Activated naive CD8-positive, alpha-beta T cell treated with anti-CD3 and anti-CD28 coated beads for 36 hours (primary cell): ENCODE measurements at regions not wholly inside any gene's neighbourhood (a gene's known extent, or its start where the extent isn't known, plus 50 kb on each side); places are given as distances from the start of the nearest gene placed in this dataset.

Experiments
- DNase-seq: peaks from one replicate; pipeline ENCODE4 v3.0.0; 2021
- H3K27ac Mint-ChIP-seq: one replicate; pipeline ENCODE4 v1.8.0; 2022; ENCODE audit warnings: mild to moderate bottlenecking, moderate library complexity, mixed read lengths
- H3K27me3 Mint-ChIP-seq: one replicate; pipeline ENCODE4 v1.8.0; 2022; ENCODE audit warnings: mild to moderate bottlenecking, mixed read lengths
- H3K36me3 Mint-ChIP-seq: one replicate; pipeline ENCODE4 v1.8.0; 2021; ENCODE audit warnings: mild to moderate bottlenecking, mixed read lengths
- H3K4me1 Mint-ChIP-seq: one replicate; pipeline ENCODE4 v1.8.0; 2021; ENCODE audit warnings: mixed read lengths
- H3K4me3 Mint-ChIP-seq: one replicate; pipeline ENCODE4 v1.8.0; 2022; ENCODE audit warnings: mild to moderate bottlenecking, moderate library complexity, mixed read lengths
- H3K9me3 Mint-ChIP-seq: one replicate; pipeline ENCODE4 v1.8.0; 2022; ENCODE audit warnings: mixed read lengths

- Mint-ChIP-seq H3K4me1 (peaks cover 14% of the 10 kb centered on the region), H3K36me3 (no peaks in the 10 kb centered on the region), H3K27me3 (no peaks in the 10 kb centered on the region), H3K4me3 (no peak overlapping the region), H3K9me3 (no peaks in the 10 kb centered on the region), H3K27ac (no peak overlapping the region)
- DNase-seq, result no peak
Observed at GRCh38 chr9:129275626-129276247, 97.7 kb upstream of the IER5L start.

- Mint-ChIP-seq H3K27ac (no peak overlapping the region), H3K4me3 (no peak overlapping the region), H3K4me1 (peaks cover 24% of the 10 kb centered on the region), H3K9me3 (no peaks in the 10 kb centered on the region), H3K36me3 (no peaks in the 10 kb centered on the region), H3K27me3 (no peaks in the 10 kb centered on the region)
- DNase-seq, result no peak
Observed at GRCh38 chr9:129273941-129274684, 96.1 kb upstream of the IER5L start.

- no peak for DNase-seq
- Mint-ChIP-seq H3K36me3 (no peaks in the 10 kb centered on the region), H3K27ac (no peak overlapping the region), H3K27me3 (no peaks in the 10 kb centered on the region), H3K4me1 (peaks cover 28% of the 10 kb centered on the region), H3K4me3 (no peak overlapping the region), H3K9me3 (no peaks in the 10 kb centered on the region)
Observed at GRCh38 chr9:129273136-129273895, 95.3 kb upstream of the IER5L start.

- no peaks in the 10 kb centered on the region for H3K9me3 Mint-ChIP-seq
- no peaks in the 10 kb centered on the region for H3K27me3 Mint-ChIP-seq
- peaks cover 28% of the 10 kb centered on the region for H3K4me1 Mint-ChIP-seq
- no peak overlapping the region for H3K4me3 Mint-ChIP-seq
- H3K27ac Mint-ChIP-seq, result no peak overlapping the region
- H3K36me3 Mint-ChIP-seq, result no peaks in the 10 kb centered on the region
- DNase-seq, result no peak
Observed at GRCh38 chr9:129272348-129273025, 94.4 kb upstream of the IER5L start.

- H3K27ac Mint-ChIP-seq, result peak overlapping the region; percentile 77
- H3K4me3 Mint-ChIP-seq, result peak overlapping the region; percentile 40
- H3K4me1 Mint-ChIP-seq, result peaks cover 28% of the 10 kb centered on the region
- no peaks in the 10 kb centered on the region for H3K36me3 Mint-ChIP-seq
- peak; percentile 24 for DNase-seq
- no peaks in the 10 kb centered on the region for H3K27me3 Mint-ChIP-seq
- H3K9me3 Mint-ChIP-seq, result no peaks in the 10 kb centered on the region
Observed at GRCh38 chr9:129270903-129271431, 92.9 kb upstream of the IER5L start.

- Mint-ChIP-seq H3K27me3 (no peaks in the 10 kb centered on the region), H3K9me3 (no peaks in the 10 kb centered on the region), H3K27ac (peak overlapping the region; percentile 77), H3K4me3 (peak overlapping the region; percentile 40), H3K36me3 (no peaks in the 10 kb centered on the region), H3K4me1 (peaks cover 28% of the 10 kb centered on the region)
- DNase-seq, result peak; percentile 64
Observed at GRCh38 chr9:129270205-129270604, 92.1 kb upstream of the IER5L start.

- H3K27me3 Mint-ChIP-seq, result peaks cover under 1% of the 10 kb centered on the region
- H3K36me3 Mint-ChIP-seq, result no peaks in the 10 kb centered on the region
- H3K4me3 Mint-ChIP-seq, result no peak overlapping the region
- no peaks in the 10 kb centered on the region for H3K9me3 Mint-ChIP-seq
- H3K4me1 Mint-ChIP-seq, result peaks cover 26% of the 10 kb centered on the region
- no peak for DNase-seq
- no peak overlapping the region for H3K27ac Mint-ChIP-seq
Observed at GRCh38 chr9:129267141-129267540, 89.1 kb upstream of the IER5L start.

- H3K27ac Mint-ChIP-seq, result no peak overlapping the region
Observed at GRCh38 chr9:129266536-129266935, 88.5 kb upstream of the IER5L start.

GRCh38 chr9:129264388-129264787, 86.3 kb upstream of the IER5L start:
- no peak for DNase-seq
- Mint-ChIP-seq H3K4me1 (peaks cover 23% of the 10 kb centered on the region), H3K27ac (no peak overlapping the region), H3K4me3 (no peak overlapping the region), H3K36me3 (no peaks in the 10 kb centered on the region), H3K27me3 (peaks cover 17% of the 10 kb centered on the region), H3K9me3 (no peaks in the 10 kb centered on the region)

More at GRCh38 chr9:129266536-129266935, 88.5 kb upstream of the IER5L start:
- Mint-ChIP-seq H3K36me3 (no peaks in the 10 kb centered on the region), H3K4me3 (no peak overlapping the region), H3K4me1 (peaks cover 26% of the 10 kb centered on the region), H3K9me3 (no peaks in the 10 kb centered on the region), H3K27me3 (peaks cover 5% of the 10 kb centered on the region)
- no peak for DNase-seq

GRCh38 chr9:129263836-129264235, 85.8 kb upstream of the IER5L start:
- H3K27ac Mint-ChIP-seq, result no peak overlapping the region
- no peak for DNase-seq
- no peaks in the 10 kb centered on the region for H3K36me3 Mint-ChIP-seq
- H3K4me1 Mint-ChIP-seq, result peaks cover 25% of the 10 kb centered on the region
- H3K4me3 Mint-ChIP-seq, result no peak overlapping the region
- peaks cover 19% of the 10 kb centered on the region for H3K27me3 Mint-ChIP-seq
- no peaks in the 10 kb centered on the region for H3K9me3 Mint-ChIP-seq

- Mint-ChIP-seq H3K27me3 (peaks cover 19% of the 10 kb centered on the region), H3K4me3 (no peak overlapping the region), H3K9me3 (no peaks in the 10 kb centered on the region), H3K36me3 (no peaks in the 10 kb centered on the region), H3K4me1 (peaks cover 31% of the 10 kb centered on the region), H3K27ac (no peak overlapping the region)
- DNase-seq, result no peak
Observed at GRCh38 chr9:129262261-129262660, 84.2 kb upstream of the IER5L start.

GRCh38 chr9:129259375-129259774, 81.3 kb upstream of the IER5L start:
- peak overlapping the region; percentile 61 for H3K4me3 Mint-ChIP-seq
- H3K9me3 Mint-ChIP-seq, result no peaks in the 10 kb centered on the region
- no peaks in the 10 kb centered on the region for H3K36me3 Mint-ChIP-seq
- DNase-seq, result no peak
- H3K27me3 Mint-ChIP-seq, result peaks cover 19% of the 10 kb centered on the region
- H3K4me1 Mint-ChIP-seq, result peaks cover 31% of the 10 kb centered on the region
- H3K27ac Mint-ChIP-seq, result no peak overlapping the region

- peaks cover 19% of the 10 kb centered on the region for H3K27me3 Mint-ChIP-seq
- no peaks in the 10 kb centered on the region for H3K36me3 Mint-ChIP-seq
- peaks cover 31% of the 10 kb centered on the region for H3K4me1 Mint-ChIP-seq
- no peaks in the 10 kb centered on the region for H3K9me3 Mint-ChIP-seq
- no peak overlapping the region for H3K27ac Mint-ChIP-seq
- DNase-seq, result peak; percentile 26
- peak overlapping the region; percentile 61 for H3K4me3 Mint-ChIP-seq
Observed at GRCh38 chr9:129258823-129259301, 80.8 kb upstream of the IER5L start.

GRCh38 chr9:129258124-129258822, 80.2 kb upstream of the IER5L start:
- Mint-ChIP-seq H3K27me3 (peaks cover 19% of the 10 kb centered on the region), H3K9me3 (no peaks in the 10 kb centered on the region), H3K4me1 (peaks cover 31% of the 10 kb centered on the region), H3K27ac (no peak overlapping the region), H3K4me3 (peak overlapping the region; percentile 61), H3K36me3 (no peaks in the 10 kb centered on the region)
- DNase-seq, result peak; percentile 95
